SU-DHL-6 (cell line): ENCODE measurements at regions not wholly inside any gene's neighbourhood (a gene's known extent, or its start where the extent isn't known, plus 50 kb on each side); places are given as distances from the start of the nearest gene placed in this dataset.

ENCODE experiments used
- H2AFZ ChIP-seq: fragments of 200-600 bp; sonication (generic); 2 replicates; pipeline ENCODE4 v1.6.1; 2014; ENCODE audit warnings: low read depth, mild to moderate bottlenecking, moderate library complexity, mixed read lengths, antibody characterized with exemption, low read length; ENCODE audit not compliant: severe bottlenecking
- H3F3A ChIP-seq: fragments of 200-600 bp; shearing (Covaris generic); 2 replicates; pipeline ENCODE4 v1.6.0; 2016; ENCODE audit warnings: antibody characterized with exemption, mild to moderate bottlenecking; ENCODE audit not compliant: insufficient read depth
- H3K27ac ChIP-seq: fragments of 200-600 bp; sonication (generic); 2 replicates; pipeline ENCODE4 v1.5.1; 2016; ENCODE audit warnings: low read depth, mild to moderate bottlenecking, low read length, moderate library complexity, mixed read lengths
- H3K27me3 ChIP-seq: fragments of 200-600 bp; sonication (generic), shearing (Covaris generic); 2 replicates; pipeline ENCODE4 v1.6.0; 2014; ENCODE audit warnings: mild to moderate bottlenecking, low read length
- H3K36me3 ChIP-seq: fragments of 200-600 bp; sonication (generic); 2 replicates; pipeline ENCODE4 v1.6.1; 2014; ENCODE audit warnings: mild to moderate bottlenecking, low read length, mixed read lengths
- H3K4me2 ChIP-seq: fragments of 300-600, 200-600 bp; shearing (Covaris generic), sonication (generic); 2 replicates; pipeline ENCODE4 v1.6.0; 2014; ENCODE audit warnings: low read length, low read depth, mild to moderate bottlenecking; ENCODE audit not compliant: poor library complexity, severe bottlenecking
- H3K4me3 ChIP-seq: fragments of 200-600 bp; sonication (generic); 2 replicates; pipeline ENCODE4 v1.5.1; 2014; ENCODE audit warnings: antibody characterized with exemption, low read length, mild to moderate bottlenecking, mixed read lengths; ENCODE audit not compliant: insufficient read depth, poor library complexity, severe bottlenecking
- H3K79me2 ChIP-seq: fragments of 200-600 bp; sonication (generic); 2 replicates; pipeline ENCODE4 v1.6.1; 2014; ENCODE audit warnings: mild to moderate bottlenecking, low read length, moderate library complexity; ENCODE audit not compliant: insufficient read depth
- H3K9ac ChIP-seq: fragments of 200-600 bp; sonication (generic); 2 replicates; pipeline ENCODE4 v1.7.0; 2014; ENCODE audit warnings: mild to moderate bottlenecking, low read length
- H3K9me2 ChIP-seq: fragments of 200-600 bp; sonication (generic); replicated peaks from 2 replicates; pipeline ENCODE4 v1.6.1; 2014; ENCODE audit warnings: low read length; ENCODE audit not compliant: insufficient read depth
- H3K9me3 ChIP-seq: fragments of 200-600 bp; sonication (generic); 2 replicates; pipeline ENCODE4 v1.6.1; 2014; ENCODE audit warnings: low read length, mixed read lengths; ENCODE audit not compliant: insufficient read depth
- H4K20me1 ChIP-seq: fragments of 200-600 bp; sonication (generic); 2 replicates; pipeline ENCODE4 v1.6.1; 2014; ENCODE audit warnings: low read depth, mild to moderate bottlenecking, antibody characterized with exemption, low read length, moderate library complexity, mixed read lengths
- EZH2phosphoT487 ChIP-seq: fragments of 200-600 bp; sonication (generic), shearing (Covaris generic); conservative IDR thresholded peaks from 2 replicates; pipeline ENCODE4 v1.6.1; 2018; ENCODE audit warnings: mild to moderate bottlenecking, antibody characterized with exemption, low read length, moderate library complexity, mixed read lengths
- TF ChIP-seq, protein P1 (sequence below): fragments of 200-600 bp; sonication (generic); IDR thresholded peaks from one replicate; pipeline ENCODE4 v1.5.1; 2017; ENCODE audit warnings: antibody characterized with exemption, mild to moderate bottlenecking, low read length, moderate library complexity; ENCODE audit not compliant: insufficient read depth, poor library complexity, severe bottlenecking

DNA sequence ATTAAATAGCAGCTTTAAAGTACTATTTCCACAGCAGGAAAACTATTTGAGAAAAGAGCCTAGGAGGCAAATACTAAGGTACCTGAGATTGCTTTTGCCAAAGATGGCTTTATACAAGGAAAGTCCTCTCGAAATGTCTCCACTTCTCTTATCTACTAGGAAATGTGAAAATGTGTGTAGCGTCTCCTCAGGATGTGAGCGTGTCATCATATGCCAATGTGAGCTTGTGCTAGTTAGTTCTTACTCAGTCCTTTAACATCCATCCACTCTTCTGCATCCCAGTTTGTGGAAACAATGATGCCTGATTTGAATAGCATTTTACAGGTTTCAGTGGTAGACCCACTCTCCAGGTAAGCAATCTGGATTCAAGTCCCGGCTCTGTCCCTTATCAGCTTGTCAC, 421.0 kb downstream of the DYNC2H1 start:
- H3K27me3 ChIP-seq, result no peaks in the 10 kb centered on the region
- no peak overlapping the region for H3K4me2 ChIP-seq
- no peaks in the 10 kb centered on the region for H3K9me2 ChIP-seq
- H3K36me3 ChIP-seq, result no peaks in the 10 kb centered on the region
- H3F3A ChIP-seq, result no peaks in the 10 kb centered on the region
- H4K20me1 ChIP-seq, result no peaks in the 10 kb centered on the region
- H3K79me2 ChIP-seq, result no peaks in the 10 kb centered on the region
- H3K4me3 ChIP-seq, result no peak overlapping the region
- no peak overlapping the region for H3K9ac ChIP-seq
- no peaks in the 10 kb centered on the region for H3K9me3 ChIP-seq
- no peak for TF ChIP-seq EZH2phosphoT487
- TF ChIP-seq, protein P1, sequence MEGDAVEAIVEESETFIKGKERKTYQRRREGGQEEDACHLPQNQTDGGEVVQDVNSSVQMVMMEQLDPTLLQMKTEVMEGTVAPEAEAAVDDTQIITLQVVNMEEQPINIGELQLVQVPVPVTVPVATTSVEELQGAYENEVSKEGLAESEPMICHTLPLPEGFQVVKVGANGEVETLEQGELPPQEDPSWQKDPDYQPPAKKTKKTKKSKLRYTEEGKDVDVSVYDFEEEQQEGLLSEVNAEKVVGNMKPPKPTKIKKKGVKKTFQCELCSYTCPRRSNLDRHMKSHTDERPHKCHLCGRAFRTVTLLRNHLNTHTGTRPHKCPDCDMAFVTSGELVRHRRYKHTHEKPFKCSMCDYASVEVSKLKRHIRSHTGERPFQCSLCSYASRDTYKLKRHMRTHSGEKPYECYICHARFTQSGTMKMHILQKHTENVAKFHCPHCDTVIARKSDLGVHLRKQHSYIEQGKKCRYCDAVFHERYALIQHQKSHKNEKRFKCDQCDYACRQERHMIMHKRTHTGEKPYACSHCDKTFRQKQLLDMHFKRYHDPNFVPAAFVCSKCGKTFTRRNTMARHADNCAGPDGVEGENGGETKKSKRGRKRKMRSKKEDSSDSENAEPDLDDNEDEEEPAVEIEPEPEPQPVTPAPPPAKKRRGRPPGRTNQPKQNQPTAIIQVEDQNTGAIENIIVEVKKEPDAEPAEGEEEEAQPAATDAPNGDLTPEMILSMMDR, result no peak
- H2AFZ ChIP-seq, result no peak overlapping the region
- H3K27ac ChIP-seq, result no peak overlapping the region

DNA sequence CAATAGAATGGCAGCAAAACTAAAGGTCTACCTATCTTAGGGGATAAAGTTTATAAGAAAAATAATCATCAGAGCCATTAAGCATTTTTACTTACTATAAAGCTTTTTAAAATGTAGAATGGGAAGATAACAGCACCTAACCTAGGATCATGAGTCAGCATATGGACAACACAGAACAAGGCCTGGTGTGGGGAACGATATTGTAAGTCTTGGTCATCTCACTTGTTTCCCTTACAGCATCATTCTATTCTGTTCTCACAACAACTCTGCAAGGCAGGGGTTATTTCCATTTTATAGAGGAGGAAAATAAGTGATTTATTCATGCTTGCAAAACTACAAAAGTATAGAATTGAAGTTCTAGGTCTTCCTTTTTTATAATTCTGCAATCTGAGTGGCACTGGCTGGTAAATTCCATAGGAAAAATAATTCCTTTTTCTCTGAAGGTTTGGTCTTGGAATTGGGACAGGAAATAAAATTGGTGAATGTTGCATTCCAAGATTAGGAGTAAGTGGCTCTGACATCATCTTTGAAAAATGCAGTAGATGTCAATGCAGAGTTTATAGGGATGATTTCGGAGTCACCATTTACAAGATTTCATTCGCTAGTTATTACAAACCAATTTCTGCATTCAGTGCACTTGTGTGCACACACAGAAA, 423.0 kb downstream of the DYNC2H1 start:
- no peak overlapping the region for H3K9ac ChIP-seq
- H3K36me3 ChIP-seq, result no peaks in the 10 kb centered on the region
- no peaks in the 10 kb centered on the region for H4K20me1 ChIP-seq
- no peaks in the 10 kb centered on the region for H3K27me3 ChIP-seq
- H3K79me2 ChIP-seq, result no peaks in the 10 kb centered on the region
- H3K27ac ChIP-seq, result no peak overlapping the region
- H3K9me2 ChIP-seq, result no peaks in the 10 kb centered on the region
- H3K4me2 ChIP-seq, result no peak overlapping the region
- no peak for TF ChIP-seq EZH2phosphoT487
- TF ChIP-seq, protein P1, result no peak
- H3K9me3 ChIP-seq, result no peaks in the 10 kb centered on the region
- no peak overlapping the region for H3K4me3 ChIP-seq
- no peaks in the 10 kb centered on the region for H3F3A ChIP-seq
- H2AFZ ChIP-seq, result no peak overlapping the region

DNA sequence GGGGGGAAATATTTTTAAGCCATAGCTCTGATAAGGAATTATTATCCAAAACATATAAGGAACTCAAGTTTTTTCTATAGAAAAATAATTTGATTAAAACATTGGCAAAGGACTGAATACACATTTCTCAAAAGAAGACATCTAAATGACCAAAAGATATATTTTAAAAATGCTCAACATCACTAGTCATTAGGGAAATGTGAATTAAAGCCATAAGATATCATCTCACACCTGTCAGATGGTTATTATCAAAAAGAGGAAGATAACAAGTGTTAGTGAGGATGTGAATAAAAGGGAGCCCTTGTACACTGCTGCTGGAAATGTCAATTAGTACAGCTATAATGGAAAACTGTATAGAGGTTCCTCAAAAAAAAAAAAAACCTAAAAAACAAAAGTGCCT, 425.0 kb downstream of the DYNC2H1 start:
- H3K9ac ChIP-seq, result no peak overlapping the region
- H2AFZ ChIP-seq, result no peak overlapping the region
- H3F3A ChIP-seq, result no peaks in the 10 kb centered on the region
- TF ChIP-seq, protein P1, result no peak
- no peak for TF ChIP-seq EZH2phosphoT487
- no peaks in the 10 kb centered on the region for H3K9me2 ChIP-seq
- H3K79me2 ChIP-seq, result no peaks in the 10 kb centered on the region
- H3K9me3 ChIP-seq, result no peaks in the 10 kb centered on the region
- H3K27me3 ChIP-seq, result no peaks in the 10 kb centered on the region
- H4K20me1 ChIP-seq, result no peaks in the 10 kb centered on the region
- no peak overlapping the region for H3K4me3 ChIP-seq
- no peak overlapping the region for H3K4me2 ChIP-seq
- H3K36me3 ChIP-seq, result no peaks in the 10 kb centered on the region
- no peak overlapping the region for H3K27ac ChIP-seq
